Spleen (tissue), 11 donors: ENCODE measurements at regions not wholly inside any gene's neighbourhood (a gene's known extent, or its start where the extent isn't known, plus 50 kb on each side); places are given as distances from the start of the nearest gene placed in this dataset.

ENCODE experiments used
- DNase-seq: peaks from one replicate; pipeline ENCODE4 v3.0.0-alpha.2; 2020
- H3K27ac ChIP-seq, 8 donors: fragments of 200-600 bp; sonication (generic) in 7 of 8; 1 replicate in 4 of 8; 2 replicates in 4 of 8; pipeline versions ENCODE4 v1.5.0 to v1.8.0; 2016 to 2021; ENCODE audit warnings: inconsistent platforms in 4 of 8, mild to moderate bottlenecking in 4 of 8, moderate library complexity in 1 of 8
- H3K27me3 ChIP-seq, 7 donors: fragments of 200-600 bp; sonication (generic) in 6 of 7; replicated peaks in 1 of 7; 1 replicate in 4 of 7; 2 replicates in 3 of 7; pipeline versions ENCODE4 v1.5.0 to v1.8.0; 2016 to 2021; ENCODE audit warnings: inconsistent platforms in 3 of 7, mild to moderate bottlenecking in 1 of 7
- H3K36me3 ChIP-seq, 6 donors: fragments of 200-600 bp; sonication (generic) in 5 of 6; 1 replicate in 4 of 6; 2 replicates in 2 of 6; pipeline versions ENCODE4 v1.5.0 to v1.8.0; 2016 to 2021; ENCODE audit warnings: inconsistent platforms in 2 of 6
- H3K4me1 ChIP-seq, 6 donors: fragments of 200-600 bp; sonication (generic) in 5 of 6; 1 replicate in 3 of 6; 2 replicates in 3 of 6; pipeline versions ENCODE4 v1.5.0 to v1.8.0; 2016 to 2021; ENCODE audit warnings: inconsistent platforms in 3 of 6
- H3K4me3 ChIP-seq, 8 donors: fragments of 200-600 bp; sonication (generic) in 7 of 8; 1 replicate in 4 of 8; 2 replicates in 4 of 8; pipeline versions ENCODE4 v1.5.0 to v1.8.0; 2016 to 2021; ENCODE audit warnings: inconsistent platforms in 4 of 8, mild to moderate bottlenecking in 4 of 8, moderate library complexity in 2 of 8
- H3K9me3 ChIP-seq, 8 donors: fragments of 200-600 bp; sonication (generic) in 7 of 8; 1 replicate in 4 of 8; 2 replicates in 4 of 8; pipeline versions ENCODE4 v1.5.0 to v1.8.0; 2016 to 2021; ENCODE audit warnings: inconsistent platforms in 4 of 8
- POLR2A ChIP-seq, 3 donors: fragments of 450-650 bp; IDR thresholded peaks; one replicate each; pipeline ENCODE4 v1.5.1; 2017; ENCODE audit warnings: antibody characterized with exemption in 3 of 3, mild to moderate bottlenecking in 1 of 3
- POLR2AphosphoS5 ChIP-seq, 3 donors: sonication (generic); formaldehyde crosslinking; IDR thresholded peaks; one replicate each; pipeline ENCODE4 v1.5.1; 2017; ENCODE audit warnings: antibody characterized with exemption in 3 of 3
- WGBS, 5 donors: extraction: QIAGEN DNeasy Blood & Tissue Kit in 3 of 5; methylation state at CpG; one replicate each; pipeline versions ENCODE4 v1.1.5 to v1.1.7; 2013 to 2018; 5-methylcytosine and 5-hydroxymethylcytosine counted together
- intact Hi-C: fragments of 100-400 bp; cut with DNase I; formaldehyde crosslinking; loops from one replicate; pipeline ENCODE4 v1.15.0; 2023; ENCODE audit warnings: low total_unique reads
- TF ChIP-seq, protein P1 (sequence below), 11 experiments: fragments of 200-600 bp in 7 of 11; fragments of 450-650 bp in 4 of 11; sonication (generic) in 4 of 11; IDR thresholded peaks in 8 of 11; conservative IDR thresholded peaks in 3 of 11; 1 replicate in 7 of 11; 2 replicates in 4 of 11; pipeline versions ENCODE4 v1.4.0 to v1.8.0; 2016 to 2021; ENCODE audit warnings: antibody characterized with exemption in 11 of 11, inconsistent platforms in 4 of 11, mild to moderate bottlenecking in 1 of 11
- donor health status: healthy with polysubstance abuse.
- donor health status: DM: no; HTN: no; CAD: no; lungs with moderate emphysema.
- donor health status: DM: no; HTN: no; CAD: no.
- donor health status: Bipolar disorder and iron deficiency.
- donor health status: healthy.
- donor health status: DM: no; HTN: no; CAD: no.
- donor health status: DM: yes; HTN: yes; CAD: no.

DNA sequence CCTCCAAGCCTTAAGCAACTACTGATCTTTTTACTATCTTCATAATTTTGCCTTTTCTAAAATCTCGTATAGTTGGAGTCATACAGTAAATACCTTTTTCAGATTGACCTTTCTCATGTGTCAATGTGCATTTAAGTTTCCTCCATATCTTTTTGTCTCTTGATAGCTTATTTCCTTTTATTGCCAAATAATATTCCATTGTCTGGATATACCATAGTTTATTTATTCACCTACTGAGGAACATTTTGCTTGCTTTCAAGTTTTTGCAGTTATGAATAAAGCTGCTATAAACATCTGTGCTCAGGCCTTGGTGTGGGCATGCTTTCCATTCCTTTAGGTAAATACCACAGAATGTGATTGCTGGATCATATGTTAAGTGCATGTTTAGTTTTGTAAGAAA lies 161.2 kb upstream of the GNAI1 start:
- DNase-seq, result no peak

DNA sequence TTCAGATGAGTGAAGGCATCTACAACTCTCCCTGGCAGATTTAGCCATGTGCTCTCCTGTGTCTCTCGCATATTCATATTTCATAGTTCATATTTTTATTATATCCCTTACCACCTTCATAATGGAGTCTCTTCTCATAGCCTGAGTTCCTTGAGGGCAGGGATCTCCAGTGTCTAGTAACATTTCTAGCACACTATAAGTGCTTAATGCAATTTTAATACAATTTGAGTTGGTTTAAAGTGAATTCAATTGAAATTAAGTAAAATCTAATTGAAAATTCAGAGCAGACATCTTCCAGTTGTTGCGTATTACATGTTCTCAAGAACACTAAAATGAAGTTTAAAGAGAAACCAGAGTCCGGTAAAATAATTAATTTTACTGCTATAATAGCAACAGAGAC lies 163.6 kb upstream of the GNAI1 start:
- intact Hi-C loops, result no loop called here
- H3K27me3 ChIP-seq, result no peaks in the 10 kb centered on the region
- no peak for DNase-seq
- no peaks in the 10 kb centered on the region for H3K36me3 ChIP-seq
- no peak overlapping the region for H3K27ac ChIP-seq
- H3K4me1 ChIP-seq, result no peaks in the 10 kb centered on the region
- no peak overlapping the region for H3K4me3 ChIP-seq
- WGBS, 5 donors, result 89 to 95% (median 92%) methylated on average over 3 of the region's 3 CpGs
- no peaks in the 10 kb centered on the region for H3K9me3 ChIP-seq
- TF ChIP-seq POLR2AphosphoS5 (IDR thresholded peaks at IDR 0.05), result no peak
- TF ChIP-seq, protein P1, sequence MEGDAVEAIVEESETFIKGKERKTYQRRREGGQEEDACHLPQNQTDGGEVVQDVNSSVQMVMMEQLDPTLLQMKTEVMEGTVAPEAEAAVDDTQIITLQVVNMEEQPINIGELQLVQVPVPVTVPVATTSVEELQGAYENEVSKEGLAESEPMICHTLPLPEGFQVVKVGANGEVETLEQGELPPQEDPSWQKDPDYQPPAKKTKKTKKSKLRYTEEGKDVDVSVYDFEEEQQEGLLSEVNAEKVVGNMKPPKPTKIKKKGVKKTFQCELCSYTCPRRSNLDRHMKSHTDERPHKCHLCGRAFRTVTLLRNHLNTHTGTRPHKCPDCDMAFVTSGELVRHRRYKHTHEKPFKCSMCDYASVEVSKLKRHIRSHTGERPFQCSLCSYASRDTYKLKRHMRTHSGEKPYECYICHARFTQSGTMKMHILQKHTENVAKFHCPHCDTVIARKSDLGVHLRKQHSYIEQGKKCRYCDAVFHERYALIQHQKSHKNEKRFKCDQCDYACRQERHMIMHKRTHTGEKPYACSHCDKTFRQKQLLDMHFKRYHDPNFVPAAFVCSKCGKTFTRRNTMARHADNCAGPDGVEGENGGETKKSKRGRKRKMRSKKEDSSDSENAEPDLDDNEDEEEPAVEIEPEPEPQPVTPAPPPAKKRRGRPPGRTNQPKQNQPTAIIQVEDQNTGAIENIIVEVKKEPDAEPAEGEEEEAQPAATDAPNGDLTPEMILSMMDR (IDR thresholded peaks at IDR 0.05 in 8 of 11, conservative IDR thresholded peaks at IDR 0.05 in 3 of 11), result no peak
- no peak for TF ChIP-seq POLR2A (IDR thresholded peaks at IDR 0.05)

More for the DNA sequence above, 161.2 kb upstream of the GNAI1 start:
- Histone ChIP-seq H3K4me1 (no peaks in the 10 kb centered on the region), H3K9me3 (peaks cover 0 to 15% (median 0%) of the 10 kb centered on the region in 8 donors), H3K27ac (no peak overlapping the region), H3K4me3 (no peak overlapping the region), H3K27me3 (no peaks in the 10 kb centered on the region), H3K36me3 (no peaks in the 10 kb centered on the region)
- WGBS, 5 donors, result 84 to 90% (median 86%) methylated on average over 1 of the region's 1 CpG
- TF ChIP-seq POLR2AphosphoS5 (IDR thresholded peaks at IDR 0.05), result no peak
- TF ChIP-seq, protein P1 (IDR thresholded peaks at IDR 0.05 in 8 of 11, conservative IDR thresholded peaks at IDR 0.05 in 3 of 11), result no peak
- no peak for TF ChIP-seq POLR2A (IDR thresholded peaks at IDR 0.05)
- intact Hi-C loops, result no loop called here

DNA sequence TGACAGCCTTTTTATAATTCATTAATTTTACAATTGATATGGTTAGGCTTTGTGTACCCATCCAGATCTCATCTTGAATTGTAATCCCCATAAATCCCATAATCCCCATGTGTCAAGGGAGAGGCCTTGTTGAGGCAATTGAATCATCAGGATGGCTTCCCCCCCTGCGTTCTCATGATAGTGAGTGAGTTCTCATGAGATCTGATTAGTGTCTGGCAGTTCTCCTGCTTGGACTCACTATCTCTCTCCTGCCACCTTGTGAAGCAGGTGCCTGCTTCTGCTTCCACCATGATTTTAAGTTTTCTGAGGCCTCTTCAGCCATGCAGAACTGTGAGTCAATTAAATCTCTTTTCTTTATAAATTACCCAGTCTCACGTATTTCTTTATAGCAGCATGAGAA lies 165.7 kb upstream of the GNAI1 start:
- no peaks in the 10 kb centered on the region for H3K36me3 ChIP-seq
- 85 to 95% (median 89%) methylated on average over 2 of the region's 2 CpGs for WGBS, 5 donors
- no peak for DNase-seq
- H3K27me3 ChIP-seq, result no peaks in the 10 kb centered on the region
- no peaks in the 10 kb centered on the region for H3K4me1 ChIP-seq
- intact Hi-C loops, result no loop called here
- TF ChIP-seq, protein P1 (IDR thresholded peaks at IDR 0.05 in 8 of 11, conservative IDR thresholded peaks at IDR 0.05 in 3 of 11), result no peak
- TF ChIP-seq POLR2A (IDR thresholded peaks at IDR 0.05) (no peak), POLR2AphosphoS5 (IDR thresholded peaks at IDR 0.05) (no peak)
- no peaks in the 10 kb centered on the region for H3K9me3 ChIP-seq
- no peak overlapping the region for H3K4me3 ChIP-seq
- no peak overlapping the region for H3K27ac ChIP-seq

DNA sequence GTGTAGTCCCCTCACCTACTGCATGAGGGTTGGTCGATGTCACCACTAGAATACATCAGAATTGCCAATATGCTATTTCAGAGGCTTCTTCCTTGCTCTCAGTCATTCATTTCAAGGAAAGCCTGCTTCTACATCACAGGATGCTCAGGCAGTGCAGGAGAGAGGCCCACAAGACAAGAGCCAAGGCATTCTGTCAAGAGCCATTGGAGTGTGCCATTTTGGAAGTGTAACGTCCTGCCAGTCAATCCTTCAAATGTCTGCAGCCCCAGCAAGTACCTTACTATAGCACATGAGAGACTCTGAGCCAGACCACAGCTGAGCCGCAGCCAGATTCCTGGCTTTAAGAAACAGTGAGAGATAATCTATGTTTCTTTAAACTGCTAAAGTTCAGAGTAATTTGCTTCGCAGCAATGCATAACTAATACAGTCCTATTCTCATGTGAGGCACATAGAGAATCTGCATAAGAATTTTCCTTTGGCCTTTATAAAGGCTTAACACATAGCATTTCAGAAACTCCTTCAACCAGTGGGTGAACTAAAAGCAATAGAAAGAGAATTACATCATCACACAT lies 166.5 kb upstream of the GNAI1 start:
- DNase-seq, result no peak
- no peak for TF ChIP-seq POLR2A (IDR thresholded peaks at IDR 0.05)
- no peak for TF ChIP-seq POLR2AphosphoS5 (IDR thresholded peaks at IDR 0.05)
- TF ChIP-seq, protein P1 (IDR thresholded peaks at IDR 0.05 in 8 of 11, conservative IDR thresholded peaks at IDR 0.05 in 3 of 11), result no peak
- Histone ChIP-seq H3K27me3 (no peaks in the 10 kb centered on the region), H3K36me3 (no peaks in the 10 kb centered on the region), H3K27ac (no peak overlapping the region), H3K4me1 (no peaks in the 10 kb centered on the region), H3K9me3 (no peaks in the 10 kb centered on the region), H3K4me3 (no peak overlapping the region)
- intact Hi-C loops, result no loop called here
- WGBS, 5 donors, result 61 to 88% (median 69%) methylated on average over 4 of the region's 4 CpGs
